ENCODE measurements at regions not wholly inside any gene's neighbourhood (a gene's known extent, or its start where the extent isn't known, plus 50 kb on each side); places are given as distances from the start of the nearest gene placed in this dataset.

DNA sequence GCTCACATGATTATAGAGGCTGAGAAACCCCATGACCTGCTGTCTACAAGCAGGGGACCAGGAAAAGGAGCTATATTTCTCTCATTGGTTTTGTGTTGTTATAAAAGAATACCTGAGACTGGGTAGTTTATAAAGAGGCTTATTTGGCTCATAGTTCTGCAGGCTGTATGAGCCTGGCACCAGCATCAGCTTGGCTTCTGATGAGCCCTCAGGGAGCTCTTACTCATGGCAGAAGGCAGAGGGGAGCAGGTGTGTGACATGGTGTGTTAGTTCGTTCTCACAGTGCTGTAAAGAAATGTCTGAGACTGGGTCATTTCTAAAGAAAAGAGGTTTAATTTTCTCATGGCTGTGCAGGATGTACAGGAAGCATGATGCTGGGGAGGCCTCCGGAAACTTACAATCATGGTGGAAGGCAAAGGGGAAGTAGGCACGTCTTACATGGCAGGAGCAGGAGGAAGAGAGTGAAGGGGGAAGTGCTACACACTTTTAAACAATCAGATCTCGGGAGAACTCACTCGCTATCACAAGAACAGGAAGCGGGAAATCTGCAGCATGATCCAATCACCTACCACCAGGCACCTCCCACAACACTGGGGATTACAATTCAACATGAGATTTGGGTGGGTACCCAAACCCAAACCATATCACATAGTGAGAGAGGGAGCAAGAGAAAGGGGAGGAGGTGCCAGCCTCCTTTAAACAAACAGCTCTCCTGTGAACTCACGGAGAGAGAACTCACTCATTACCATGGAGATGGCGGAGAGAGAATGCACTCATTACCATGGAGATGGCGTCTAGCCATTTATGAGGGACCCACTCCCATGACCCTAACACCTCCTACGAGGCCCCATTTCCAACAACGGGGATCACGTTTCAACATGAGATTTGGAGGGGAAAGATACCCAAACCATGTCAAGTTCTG is 133.4 kb downstream of the JCAD start:
- no peaks in the 10 kb centered on the region for H3K27me3 ChIP-seq (ENCODE audit: control insufficient read depth, insufficient read depth, low read length)
- DNase-seq (ENCODE audit: low read depth) (no peak), FAIRE-seq (no peak)

DNA sequence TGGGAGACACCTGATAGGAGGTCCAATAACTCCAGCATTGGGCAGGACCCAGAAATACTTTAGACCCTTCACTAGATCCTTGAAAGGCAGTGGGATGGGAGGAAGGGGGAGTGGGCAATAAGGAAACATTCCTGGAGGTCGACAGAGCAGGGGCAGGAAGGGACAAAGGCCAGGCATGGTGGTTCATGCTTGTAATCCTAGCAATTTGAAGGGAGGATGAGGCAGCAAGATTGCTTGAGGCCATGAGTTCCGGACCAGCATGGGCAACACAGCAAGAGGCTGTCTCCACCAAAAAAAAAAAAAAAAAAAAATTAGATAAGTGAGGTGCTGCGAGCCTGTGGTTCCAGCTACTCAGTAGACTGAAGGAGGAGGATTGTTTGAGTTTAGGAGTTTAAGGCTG is 134.9 kb downstream of the JCAD start:
- DNase-seq (ENCODE audit: low read depth) (peak; percentile 28), FAIRE-seq (no peak)
- H3K36me3 ChIP-seq (ENCODE audit: control insufficient read depth, insufficient read depth, low read length), result no peaks in the 10 kb centered on the region
- no peak overlapping the region for H3K4me3 ChIP-seq (ENCODE audit: low read depth, low read length)
- TF ChIP-seq, protein P1, sequence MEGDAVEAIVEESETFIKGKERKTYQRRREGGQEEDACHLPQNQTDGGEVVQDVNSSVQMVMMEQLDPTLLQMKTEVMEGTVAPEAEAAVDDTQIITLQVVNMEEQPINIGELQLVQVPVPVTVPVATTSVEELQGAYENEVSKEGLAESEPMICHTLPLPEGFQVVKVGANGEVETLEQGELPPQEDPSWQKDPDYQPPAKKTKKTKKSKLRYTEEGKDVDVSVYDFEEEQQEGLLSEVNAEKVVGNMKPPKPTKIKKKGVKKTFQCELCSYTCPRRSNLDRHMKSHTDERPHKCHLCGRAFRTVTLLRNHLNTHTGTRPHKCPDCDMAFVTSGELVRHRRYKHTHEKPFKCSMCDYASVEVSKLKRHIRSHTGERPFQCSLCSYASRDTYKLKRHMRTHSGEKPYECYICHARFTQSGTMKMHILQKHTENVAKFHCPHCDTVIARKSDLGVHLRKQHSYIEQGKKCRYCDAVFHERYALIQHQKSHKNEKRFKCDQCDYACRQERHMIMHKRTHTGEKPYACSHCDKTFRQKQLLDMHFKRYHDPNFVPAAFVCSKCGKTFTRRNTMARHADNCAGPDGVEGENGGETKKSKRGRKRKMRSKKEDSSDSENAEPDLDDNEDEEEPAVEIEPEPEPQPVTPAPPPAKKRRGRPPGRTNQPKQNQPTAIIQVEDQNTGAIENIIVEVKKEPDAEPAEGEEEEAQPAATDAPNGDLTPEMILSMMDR (IDR thresholded peaks at IDR 0.05; ENCODE audit: insufficient read depth, low read length, severe bottlenecking), result no peak
- H3K27me3 ChIP-seq (ENCODE audit: control insufficient read depth, insufficient read depth, low read length), result no peaks in the 10 kb centered on the region

More for the DNA sequence above, 133.4 kb downstream of the JCAD start:
- Histone ChIP-seq H3K4me3 (ENCODE audit: low read depth, low read length) (no peak overlapping the region), H3K36me3 (ENCODE audit: control insufficient read depth, insufficient read depth, low read length) (no peaks in the 10 kb centered on the region)
- TF ChIP-seq, protein P1 (IDR thresholded peaks at IDR 0.05; ENCODE audit: insufficient read depth, low read length, severe bottlenecking), result no peak

DNA sequence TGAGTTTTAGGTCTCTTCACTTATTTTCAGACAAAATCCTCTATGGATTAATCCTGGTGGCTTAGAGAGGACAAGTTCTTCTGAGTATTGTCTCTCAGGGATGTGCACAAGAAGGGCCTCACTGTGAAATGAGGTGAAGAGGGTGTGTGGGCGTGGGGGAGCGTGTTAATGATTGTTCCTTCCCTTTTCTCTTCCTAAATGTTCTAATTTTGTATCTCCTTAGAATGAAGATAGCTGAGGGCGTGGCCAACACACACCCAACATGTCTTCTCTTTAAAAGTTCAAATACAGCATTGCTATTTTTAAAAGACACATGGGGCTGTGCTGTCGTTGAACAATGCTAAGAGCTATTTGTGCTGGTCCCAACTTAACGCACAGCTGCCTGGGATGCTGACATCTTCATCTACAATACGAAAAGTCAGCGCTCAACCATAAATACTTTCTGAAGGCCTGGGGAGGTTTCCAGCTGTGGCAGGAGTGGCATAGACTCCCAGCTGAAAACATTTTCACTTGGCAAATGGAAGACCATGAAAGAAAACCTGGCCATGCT is 135.9 kb downstream of the JCAD start:
- FAIRE-seq, result no peak
- TF ChIP-seq, protein P1 (IDR thresholded peaks at IDR 0.05; ENCODE audit: insufficient read depth, low read length, severe bottlenecking), result no peak
- H3K4me3 ChIP-seq (ENCODE audit: low read depth, low read length), result no peak overlapping the region
- DNase-seq (ENCODE audit: low read depth), result no peak
- no peaks in the 10 kb centered on the region for H3K36me3 ChIP-seq (ENCODE audit: control insufficient read depth, insufficient read depth, low read length)
- H3K27me3 ChIP-seq (ENCODE audit: control insufficient read depth, insufficient read depth, low read length), result peaks cover 3% of the 10 kb centered on the region

DNA sequence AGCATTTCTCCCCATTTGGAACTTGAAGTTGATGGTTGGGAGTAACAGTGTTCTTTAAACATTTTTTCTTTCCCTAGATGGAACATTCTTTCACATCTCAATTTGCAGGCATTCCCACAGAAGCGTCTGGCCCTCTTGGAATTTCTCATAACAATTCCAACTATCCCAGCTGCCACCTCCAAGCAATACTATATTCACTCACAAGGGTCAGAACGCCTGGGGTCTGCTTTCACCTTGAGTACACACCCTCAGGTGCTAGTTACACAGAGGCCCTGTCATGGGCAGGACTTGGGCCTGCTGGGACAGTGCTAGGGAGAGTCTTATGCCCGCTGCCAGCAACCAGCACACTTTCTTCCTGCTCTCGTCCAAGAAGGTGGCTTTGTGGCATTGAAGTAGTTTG is 136.5 kb downstream of the JCAD start:
- no peak overlapping the region for H3K4me3 ChIP-seq (ENCODE audit: low read depth, low read length)
- H3K36me3 ChIP-seq (ENCODE audit: control insufficient read depth, insufficient read depth, low read length), result no peaks in the 10 kb centered on the region
- DNase-seq (ENCODE audit: low read depth) (no peak), FAIRE-seq (no peak)
- TF ChIP-seq, protein P1 (IDR thresholded peaks at IDR 0.05; ENCODE audit: insufficient read depth, low read length, severe bottlenecking), result no peak
- H3K27me3 ChIP-seq (ENCODE audit: control insufficient read depth, insufficient read depth, low read length), result peaks cover 3% of the 10 kb centered on the region

DNA sequence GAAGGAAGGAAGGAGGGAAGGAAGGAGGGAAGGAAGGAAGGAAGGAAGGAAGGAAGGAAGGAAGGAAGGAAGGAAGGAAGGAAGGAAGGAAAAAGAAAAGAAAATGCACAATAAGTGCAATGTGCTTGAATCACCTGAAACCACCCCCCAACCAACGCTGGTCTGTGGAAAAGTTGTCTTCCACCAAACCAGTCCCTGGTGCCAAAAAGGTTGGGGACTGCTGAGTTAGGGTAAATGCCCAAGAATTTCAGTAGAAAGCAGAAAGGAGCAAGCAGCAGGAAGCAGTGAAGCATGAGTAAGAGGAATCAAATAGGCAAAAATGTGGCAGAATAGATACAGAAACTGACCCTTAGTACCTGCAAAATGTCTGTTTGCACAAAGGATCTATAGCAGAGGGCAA is 137.2 kb downstream of the JCAD start:
- Histone ChIP-seq H3K36me3 (ENCODE audit: control insufficient read depth, insufficient read depth, low read length) (no peaks in the 10 kb centered on the region), H3K27me3 (ENCODE audit: control insufficient read depth, insufficient read depth, low read length) (peaks cover 3% of the 10 kb centered on the region), H3K4me3 (ENCODE audit: low read depth, low read length) (no peak overlapping the region)
- DNase-seq (ENCODE audit: low read depth), result no peak
- FAIRE-seq, result no peak
- TF ChIP-seq, protein P1 (IDR thresholded peaks at IDR 0.05; ENCODE audit: insufficient read depth, low read length, severe bottlenecking), result no peak
